Mesendoderm (in vitro differentiated cells): ENCODE measurements at regions not wholly inside any gene's neighbourhood (a gene's known extent, or its start where the extent isn't known, plus 50 kb on each side); places are given as distances from the start of the nearest gene placed in this dataset.
"Not testable (repeated sequence)": the region's sequence is repeated elsewhere in the genome, so short reads cannot be mapped to it uniquely, and the experiment has no call there.

Experiments used
- DNase-seq: peaks from one replicate; pipeline ENCODE4 v3.0.0; 2013
- H2AK5ac ChIP-seq: 2 replicates; pipeline ENCODE4 v1.6.1; 2013; ENCODE audit warnings: low read length, inconsistent platforms
- H2BK120ac ChIP-seq: 2 replicates; pipeline ENCODE4 v1.6.1; 2013; ENCODE audit warnings: low read depth, mild to moderate bottlenecking, low read length, moderate library complexity, mixed read lengths
- H2BK15ac ChIP-seq: replicated peaks from 2 replicates; pipeline ENCODE4 v1.6.1; 2013; ENCODE audit warnings: low read depth, mild to moderate bottlenecking, moderate library complexity
- H2BK5ac ChIP-seq: 2 replicates; pipeline ENCODE4 v1.6.1; 2013; ENCODE audit warnings: low read length, inconsistent platforms
- H3K18ac ChIP-seq: 2 replicates; pipeline ENCODE4 v1.6.1; 2013; ENCODE audit warnings: mild to moderate bottlenecking, low read length, mixed read lengths
- H3K23ac ChIP-seq: one replicate; pipeline ENCODE4 v1.6.1; 2013; ENCODE audit warnings: low read length
- H3K27ac ChIP-seq: 2 replicates; pipeline ENCODE4 v1.5.1; 2013; ENCODE audit warnings: low read depth, mild to moderate bottlenecking, inconsistent platforms, low read length, moderate library complexity
- H3K27me3 ChIP-seq: 2 replicates; pipeline ENCODE4 v1.6.1; 2013; ENCODE audit warnings: low read length, control low read depth, mild to moderate bottlenecking, inconsistent platforms; ENCODE audit not compliant: insufficient read depth, poor library complexity
- H3K36me3 ChIP-seq: 2 replicates; pipeline ENCODE4 v1.6.1; 2013; ENCODE audit warnings: low read length, inconsistent platforms; ENCODE audit not compliant: control insufficient read depth, insufficient read depth
- H3K4ac ChIP-seq: one replicate; pipeline ENCODE4 v1.6.1; 2013; ENCODE audit warnings: low read depth, mild to moderate bottlenecking, low read length, moderate library complexity
- H3K4me1 ChIP-seq: 2 replicates; pipeline ENCODE4 v1.6.1; 2013; ENCODE audit warnings: low read depth, low read length, inconsistent platforms; ENCODE audit not compliant: control insufficient read depth
- H3K4me2 ChIP-seq: 2 replicates; pipeline ENCODE4 v1.6.1; 2013; ENCODE audit warnings: low read length
- H3K4me3 ChIP-seq: 2 replicates; pipeline ENCODE4 v1.5.1; 2013; ENCODE audit warnings: mild to moderate bottlenecking, low read length
- H3K56ac ChIP-seq: one replicate; pipeline ENCODE4 v1.6.1; 2013; ENCODE audit warnings: low read length
- H3K79me1 ChIP-seq: 2 replicates; pipeline ENCODE4 v1.6.1; 2013; ENCODE audit warnings: low read length, inconsistent platforms
- H3K79me2 ChIP-seq: 2 replicates; pipeline ENCODE4 v1.6.1; 2013; ENCODE audit warnings: mild to moderate bottlenecking, low read length; ENCODE audit not compliant: control insufficient read depth, insufficient read depth
- H3K9ac ChIP-seq: 2 replicates; pipeline ENCODE4 v1.6.1; 2013; ENCODE audit warnings: low read length, inconsistent platforms
- H4K5ac ChIP-seq: one replicate; pipeline ENCODE4 v1.6.1; 2013; ENCODE audit warnings: low read length
- H4K8ac ChIP-seq: one replicate; pipeline ENCODE4 v1.6.1; 2013; ENCODE audit warnings: low read depth, mild to moderate bottlenecking, control low read depth, low read length, moderate library complexity
- WGBS: extraction: QIAGEN DNeasy Blood & Tissue Kit; methylation state at CpG from one replicate; pipeline ENCODE4 v1.1.7; 2013; ENCODE audit warnings: low lambda C conversion rate, missing lambda C conversion rate; ENCODE audit not compliant: insufficient coverage; ENCODE audit errors: extremely low coverage; 5-methylcytosine and 5-hydroxymethylcytosine counted together

- DNase-seq, H3K4me1 ChIP-seq, H4K5ac ChIP-seq, H2AK5ac ChIP-seq, H3K23ac ChIP-seq, H3K4me2 ChIP-seq, H3K36me3 ChIP-seq, H3K9ac ChIP-seq, H3K56ac ChIP-seq, H3K4ac ChIP-seq, H3K79me1 ChIP-seq, H2BK15ac ChIP-seq, H3K4me3 ChIP-seq, H3K27me3 ChIP-seq, H3K79me2 ChIP-seq, H3K27ac ChIP-seq, H4K8ac ChIP-seq, H2BK120ac ChIP-seq, H2BK5ac ChIP-seq, H3K18ac ChIP-seq: not testable (repeated sequence)
- WGBS = no CpG with 5 or more reads among the region's 1 CpG
Observed at GRCh38 chr13:76821222-76821621, 65.0 kb downstream of the KCTD12 start.

GRCh38 chr13:76820759-76821158 is 65.4 kb downstream of the KCTD12 start:
- DNase-seq = peak; percentile 48
- no peak overlapping the region for H4K5ac ChIP-seq
- no peak overlapping the region for H4K8ac ChIP-seq
- no peak overlapping the region for H2BK120ac ChIP-seq
- H3K56ac ChIP-seq = no peak overlapping the region
- no peaks in the 10 kb centered on the region for H3K4me1 ChIP-seq
- no peaks in the 10 kb centered on the region for H3K27me3 ChIP-seq
- H3K4ac ChIP-seq = no peak overlapping the region
- H3K9ac ChIP-seq = no peak overlapping the region
- H2BK5ac ChIP-seq = no peak overlapping the region
- no peaks in the 10 kb centered on the region for H3K79me2 ChIP-seq
- no peaks in the 10 kb centered on the region for H3K79me1 ChIP-seq
- no peak overlapping the region for H3K23ac ChIP-seq
- no peak overlapping the region for H3K4me2 ChIP-seq
- no peak overlapping the region for H2AK5ac ChIP-seq
- WGBS = no CpG with 5 or more reads among the region's 4 CpGs
- no peak overlapping the region for H3K18ac ChIP-seq
- no peak overlapping the region for H3K4me3 ChIP-seq
- no peak overlapping the region for H3K27ac ChIP-seq
- no peak overlapping the region for H2BK15ac ChIP-seq
- no peaks in the 10 kb centered on the region for H3K36me3 ChIP-seq

- H3K4me3 ChIP-seq = no peak overlapping the region
- no peak overlapping the region for H3K23ac ChIP-seq
- H4K5ac ChIP-seq = no peak overlapping the region
- H3K18ac ChIP-seq = no peak overlapping the region
- WGBS = no CpG with 5 or more reads among the region's 5 CpGs
- H2BK120ac ChIP-seq = no peak overlapping the region
- H3K79me1 ChIP-seq = no peaks in the 10 kb centered on the region
- no peak overlapping the region for H4K8ac ChIP-seq
- no peak overlapping the region for H2AK5ac ChIP-seq
- no peak overlapping the region for H2BK15ac ChIP-seq
- no peaks in the 10 kb centered on the region for H3K27me3 ChIP-seq
- H3K9ac ChIP-seq = no peak overlapping the region
- H3K4me1 ChIP-seq = no peaks in the 10 kb centered on the region
- H2BK5ac ChIP-seq = no peak overlapping the region
- no peak overlapping the region for H3K4ac ChIP-seq
- DNase-seq = no peak
- no peaks in the 10 kb centered on the region for H3K36me3 ChIP-seq
- no peaks in the 10 kb centered on the region for H3K79me2 ChIP-seq
- H3K56ac ChIP-seq = no peak overlapping the region
- H3K4me2 ChIP-seq = no peak overlapping the region
- H3K27ac ChIP-seq = no peak overlapping the region
Observed at GRCh38 chr13:76816394-76816793, 69.8 kb downstream of the KCTD12 start.

DNA sequence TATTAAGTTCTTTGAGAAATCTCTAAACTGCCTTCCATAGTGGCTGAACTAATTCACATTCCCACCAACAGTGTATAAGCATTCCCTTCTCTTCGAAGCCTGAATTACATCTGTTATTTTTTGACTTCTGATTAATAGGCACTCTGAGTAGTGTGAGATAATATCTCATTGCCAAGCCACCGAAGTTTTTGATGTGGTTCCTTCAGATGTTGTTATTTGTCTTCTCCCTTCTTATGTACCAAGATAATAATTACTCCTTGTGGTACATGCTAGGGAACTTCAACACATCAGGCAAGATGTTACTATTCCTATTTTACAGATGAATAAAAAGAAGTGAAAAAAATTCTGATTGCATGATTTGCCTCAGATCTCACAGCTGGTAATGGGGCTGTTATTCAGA is 70.9 kb downstream of the KCTD12 start:
- no CpG with 5 or more reads among the region's 2 CpGs for WGBS
- Histone ChIP-seq H2AK5ac (no peak overlapping the region), H3K79me1 (no peaks in the 10 kb centered on the region), H4K8ac (no peak overlapping the region), H3K4me1 (no peaks in the 10 kb centered on the region), H3K27me3 (no peaks in the 10 kb centered on the region), H3K18ac (no peak overlapping the region), H4K5ac (no peak overlapping the region), H3K4me2 (no peak overlapping the region), H3K27ac (no peak overlapping the region), H3K4me3 (no peak overlapping the region), H2BK15ac (no peak overlapping the region), H3K79me2 (no peaks in the 10 kb centered on the region), H3K36me3 (no peaks in the 10 kb centered on the region), H2BK5ac (no peak overlapping the region), H3K23ac (no peak overlapping the region), H2BK120ac (no peak overlapping the region), H3K4ac (no peak overlapping the region), H3K56ac (no peak overlapping the region), H3K9ac (no peak overlapping the region)
- DNase-seq = no peak

GRCh38 chr13:76813891-76814290 is 72.3 kb downstream of the KCTD12 start:
- no peak overlapping the region for H2BK5ac ChIP-seq
- H3K18ac ChIP-seq = no peak overlapping the region
- H3K27me3 ChIP-seq = no peaks in the 10 kb centered on the region
- H2BK120ac ChIP-seq = no peak overlapping the region
- no peak overlapping the region for H3K4me3 ChIP-seq
- no peak overlapping the region for H2AK5ac ChIP-seq
- no peaks in the 10 kb centered on the region for H3K79me1 ChIP-seq
- no peak overlapping the region for H3K56ac ChIP-seq
- no peaks in the 10 kb centered on the region for H3K79me2 ChIP-seq
- H3K36me3 ChIP-seq = no peaks in the 10 kb centered on the region
- H3K27ac ChIP-seq = no peak overlapping the region
- H4K5ac ChIP-seq = no peak overlapping the region
- H3K9ac ChIP-seq = no peak overlapping the region
- no peak overlapping the region for H2BK15ac ChIP-seq
- no peak for DNase-seq
- no peaks in the 10 kb centered on the region for H3K4me1 ChIP-seq
- H4K8ac ChIP-seq = no peak overlapping the region
- no peak overlapping the region for H3K23ac ChIP-seq
- no peak overlapping the region for H3K4me2 ChIP-seq
- H3K4ac ChIP-seq = no peak overlapping the region

GRCh38 chr13:76813000-76813691 is 73.1 kb downstream of the KCTD12 start:
- WGBS = no CpG with 5 or more reads among the region's 4 CpGs
- H3K9ac ChIP-seq = no peak overlapping the region
- no peak overlapping the region for H3K4me3 ChIP-seq
- H4K8ac ChIP-seq = no peak overlapping the region
- H3K36me3 ChIP-seq = no peaks in the 10 kb centered on the region
- no peak overlapping the region for H2AK5ac ChIP-seq
- H3K79me1 ChIP-seq = no peaks in the 10 kb centered on the region
- H3K56ac ChIP-seq = no peak overlapping the region
- H2BK120ac ChIP-seq = no peak overlapping the region
- no peak overlapping the region for H4K5ac ChIP-seq
- no peak overlapping the region for H3K4me2 ChIP-seq
- DNase-seq = no peak
- H2BK5ac ChIP-seq = no peak overlapping the region
- H3K79me2 ChIP-seq = no peaks in the 10 kb centered on the region
- no peaks in the 10 kb centered on the region for H3K4me1 ChIP-seq
- no peak overlapping the region for H3K27ac ChIP-seq
- no peaks in the 10 kb centered on the region for H3K27me3 ChIP-seq
- no peak overlapping the region for H2BK15ac ChIP-seq
- H3K4ac ChIP-seq = no peak overlapping the region
- no peak overlapping the region for H3K18ac ChIP-seq
- H3K23ac ChIP-seq = no peak overlapping the region
